Body of pancreas (tissue), 4 donors: ENCODE measurements at regions not wholly inside any gene's neighbourhood (a gene's known extent, or its start where the extent isn't known, plus 50 kb on each side); places are given as distances from the start of the nearest gene placed in this dataset.

ENCODE experiments used
- ATAC-seq: fragments of 150-250 bp; one replicate; pipeline ENCODE4 v1.9.1; 2016
- DNase-seq, 4 donors: peaks; one replicate each; pipeline ENCODE4 v3.0.0-alpha.2; 2019
- H3K27ac ChIP-seq, 4 donors: fragments of 200-600 bp; sonication (generic); 1 replicate in 3 of 4; 2 replicates in 1 of 4; pipeline versions ENCODE4 v1.5.1 to v1.6.1; 2016 to 2019; ENCODE audit warnings: mild to moderate bottlenecking in 1 of 4, mixed read lengths in 1 of 4, moderate library complexity in 1 of 4
- H3K27me3 ChIP-seq, 2 donors: fragments of 200-600 bp; sonication (generic); one replicate each; pipeline ENCODE4 v1.6.0; 2016; ENCODE audit warnings: mild to moderate bottlenecking in 1 of 2
- H3K36me3 ChIP-seq, 2 donors: fragments of 200-600 bp; sonication (generic); replicated peaks in 1 of 2; 2 replicates each; pipeline ENCODE4 v1.5.1; 2016; ENCODE audit warnings: low read depth in 2 of 2; ENCODE audit not compliant: insufficient read depth in 1 of 2
- H3K4me1 ChIP-seq: fragments of 200-600 bp; sonication (generic); one replicate; pipeline ENCODE4 v1.6.0; 2016
- H3K4me3 ChIP-seq, 2 donors: fragments of 200-600 bp; sonication (generic); 1 replicate in 1 of 2; 2 replicates in 1 of 2; pipeline ENCODE4 v1.5.1; 2016 to 2019
- H3K9me3 ChIP-seq, 3 donors: fragments of 200-600 bp; sonication (generic); 1 replicate in 2 of 3; 2 replicates in 1 of 3; pipeline ENCODE4 v1.5.1; 2016
- CTCF ChIP-seq, 7 experiments: fragments of 450-650 bp in 4 of 7; fragments of 200-600 bp in 3 of 7; sonication (generic) in 3 of 7; IDR thresholded peaks; one replicate each; pipeline ENCODE4 v1.5.1; 2016 to 2019; ENCODE audit warnings: antibody characterized with exemption in 7 of 7
- POLR2A ChIP-seq, 3 donors: fragments of 450-650 bp; IDR thresholded peaks; one replicate each; pipeline ENCODE4 v1.6.1; 2016; ENCODE audit warnings: antibody characterized with exemption in 3 of 3, mild to moderate bottlenecking in 2 of 3
- WGBS, 2 donors: methylation state at CpG; one replicate each; pipeline ENCODE4 v1.1.5; 2017; 5-methylcytosine and 5-hydroxymethylcytosine counted together
- intact Hi-C: fragments of 100-400 bp; cut with DNase I; formaldehyde crosslinking; loops from one replicate; pipeline ENCODE4 v1.15.1; 2023

- intact Hi-C loops: no loop called here
- 50 to 59% methylated on average over 1 of the region's 1 CpG for WGBS, 2 donors
- TF ChIP-seq POLR2A (IDR thresholded peaks at IDR 0.05): no peak
- no peak for TF ChIP-seq CTCF (IDR thresholded peaks at IDR 0.05)
Measured at GRCh38 chr9:27943501-27943900, 370.2 kb upstream of the C9orf72 start.

GRCh38 chr9:27945386-27945785 is 372.1 kb upstream of the C9orf72 start:
- no peaks in the 10 kb centered on the region for H3K36me3 ChIP-seq
- no peak for TF ChIP-seq POLR2A (IDR thresholded peaks at IDR 0.05)
- TF ChIP-seq CTCF (IDR thresholded peaks at IDR 0.05): no peak
- H3K4me3 ChIP-seq: no peak overlapping the region
- no peaks in the 10 kb centered on the region for H3K9me3 ChIP-seq
- H3K27ac ChIP-seq: no peak overlapping the region
- 0 to 32% methylated on average over 1 of the region's 1 CpG for whole genome bisulfite sequencing, 2 donors
- DNase-seq: no peak
- intact Hi-C loops: no loop called here
- no peak for ATAC-seq
- H3K27me3 ChIP-seq: no peaks in the 10 kb centered on the region
- no peaks in the 10 kb centered on the region for H3K4me1 ChIP-seq

More at GRCh38 chr9:27943501-27943900, 370.2 kb upstream of the C9orf72 start:
- H3K9me3 ChIP-seq: no peaks in the 10 kb centered on the region
- no peaks in the 10 kb centered on the region for H3K36me3 ChIP-seq
- no peak for ATAC-seq
- DNase-seq: no peak
- no peak overlapping the region for H3K27ac ChIP-seq
- no peaks in the 10 kb centered on the region for H3K27me3 ChIP-seq
- H3K4me3 ChIP-seq: no peak overlapping the region
- no peaks in the 10 kb centered on the region for H3K4me1 ChIP-seq

- H3K9me3 ChIP-seq: no peaks in the 10 kb centered on the region
- TF ChIP-seq CTCF (IDR thresholded peaks at IDR 0.05): no peak
- no peak for TF ChIP-seq POLR2A (IDR thresholded peaks at IDR 0.05)
- no peaks in the 10 kb centered on the region for H3K27me3 ChIP-seq
- DNase-seq: no peak
- WGBS, 2 donors: 73 to 74% methylated on average over 8 of the region's 8 CpGs
- no peaks in the 10 kb centered on the region for H3K36me3 ChIP-seq
- no peaks in the 10 kb centered on the region for H3K4me1 ChIP-seq
- no peak overlapping the region for H3K27ac ChIP-seq
- H3K4me3 ChIP-seq: no peak overlapping the region
- intact Hi-C loops: no loop called here
- no peak for ATAC-seq
Measured at GRCh38 chr9:27950382-27950781, 377.1 kb upstream of the C9orf72 start.

- DNase-seq: no peak
- no peaks in the 10 kb centered on the region for H3K27me3 ChIP-seq
- no peak overlapping the region for H3K27ac ChIP-seq
- H3K36me3 ChIP-seq: no peaks in the 10 kb centered on the region
- no peaks in the 10 kb centered on the region for H3K9me3 ChIP-seq
- TF ChIP-seq CTCF (IDR thresholded peaks at IDR 0.05): no peak
- no peak for TF ChIP-seq POLR2A (IDR thresholded peaks at IDR 0.05)
- 15 to 20% methylated on average over 1 of the region's 1 CpG for WGBS, 2 donors
- intact Hi-C loops: no loop called here
- no peak overlapping the region for H3K4me3 ChIP-seq
- ATAC-seq: no peak
- no peaks in the 10 kb centered on the region for H3K4me1 ChIP-seq
Measured at GRCh38 chr9:27954858-27955257, 381.6 kb upstream of the C9orf72 start.

DNA sequence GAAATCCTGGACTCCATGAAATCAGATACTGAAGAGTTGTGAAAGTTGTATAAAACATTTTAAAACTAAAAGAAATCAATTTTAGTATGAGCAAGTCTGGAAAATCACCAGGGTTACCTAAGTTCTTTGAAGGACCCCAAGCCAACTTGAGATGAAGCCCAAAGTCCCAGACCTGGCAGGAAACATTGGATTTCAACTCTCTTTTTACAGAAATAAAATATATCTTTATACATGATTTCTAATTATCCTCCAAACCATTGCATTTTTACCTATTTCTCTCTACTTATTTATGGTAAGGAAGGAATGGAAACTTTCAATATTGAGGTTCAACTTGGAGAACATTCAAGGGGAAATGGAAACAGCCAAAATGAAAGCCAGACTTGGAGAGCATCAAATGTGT is 390.6 kb upstream of the C9orf72 start:
- TF ChIP-seq POLR2A (IDR thresholded peaks at IDR 0.05) (no peak), CTCF (IDR thresholded peaks at IDR 0.05) (no peak)
- no peaks in the 10 kb centered on the region for H3K27me3 ChIP-seq
- no peak overlapping the region for H3K27ac ChIP-seq
- no peaks in the 10 kb centered on the region for H3K4me1 ChIP-seq
- H3K9me3 ChIP-seq: no peaks in the 10 kb centered on the region
- H3K4me3 ChIP-seq: no peak overlapping the region
- no peaks in the 10 kb centered on the region for H3K36me3 ChIP-seq
- intact Hi-C loops: no loop called here
- ATAC-seq (no peak), DNase-seq (no peak)
